T-helper 2 cell (primary cell): ENCODE measurements at regions not wholly inside any gene's neighbourhood (a gene's known extent, or its start where the extent isn't known, plus 50 kb on each side); places are given as distances from the start of the nearest gene placed in this dataset.
A peak's percentile ranks its signal among the peaks of the same experiment; 100 is the strongest.

Experiments used
- DNase-seq, 5 experiments: peaks; one replicate each; pipeline versions ENCODE4 v3.0.0 to v3.0.0-alpha.2; 2012 to 2022

GRCh38 chr2:37809931-37810570, 115.0 kb upstream of the RMDN2 start:
- no peak for DNase-seq

- no peak for DNase-seq
Measured at GRCh38 chr2:37812414-37812813, 112.7 kb upstream of the RMDN2 start.

GRCh38 chr2:37812941-37813730, 112.0 kb upstream of the RMDN2 start:
- no peak for DNase-seq

GRCh38 chr2:37816036-37816435, 109.1 kb upstream of the RMDN2 start:
- DNase-seq = no peak

- DNase-seq = no peak
Measured at GRCh38 chr2:37816686-37817085, 108.4 kb upstream of the RMDN2 start.

GRCh38 chr2:37819186-37819585, 105.9 kb upstream of the RMDN2 start:
- DNase-seq = no peak

GRCh38 chr2:37820471-37820986, 104.6 kb upstream of the RMDN2 start:
- DNase-seq = no peak

- DNase-seq = no peak
Measured at GRCh38 chr2:37825586-37825985, 99.5 kb upstream of the RMDN2 start.

- no peak for DNase-seq
Measured at GRCh38 chr2:37826611-37827010, 98.5 kb upstream of the RMDN2 start.

- DNase-seq = no peak
Measured at GRCh38 chr2:37827455-37827854, 97.6 kb upstream of the RMDN2 start.

GRCh38 chr2:37827911-37828511, 97.1 kb upstream of the RMDN2 start:
- DNase-seq = no peak

- no peak for DNase-seq
Measured at GRCh38 chr2:37829202-37829601, 95.9 kb upstream of the RMDN2 start.

GRCh38 chr2:37829616-37830395, 95.3 kb upstream of the RMDN2 start:
- DNase-seq = no peak

GRCh38 chr2:37830636-37831035, 94.5 kb upstream of the RMDN2 start:
- DNase-seq = no peak

GRCh38 chr2:37831081-37831780, 93.9 kb upstream of the RMDN2 start:
- DNase-seq = no peak

- DNase-seq = peak; percentile 50 to 71 (median 65)
Measured at GRCh38 chr2:37832590-37833197, 92.4 kb upstream of the RMDN2 start.

- peak in 1 of 5 experiments; percentile 48 for DNase-seq
Measured at GRCh38 chr2:37833423-37833822, 91.7 kb upstream of the RMDN2 start.

- no peak for DNase-seq
Measured at GRCh38 chr2:37836270-37836669, 88.8 kb upstream of the RMDN2 start.

- DNase-seq = no peak
Measured at GRCh38 chr2:37836711-37837110, 88.4 kb upstream of the RMDN2 start.

- no peak for DNase-seq
Measured at GRCh38 chr2:37837628-37838328, 87.3 kb upstream of the RMDN2 start.

- DNase-seq = no peak
Measured at GRCh38 chr2:37838541-37839167, 86.4 kb upstream of the RMDN2 start.
